ENCODE measurements at regions not wholly inside any gene's neighbourhood (a gene's known extent, or its start where the extent isn't known, plus 50 kb on each side); places are given as distances from the start of the nearest gene placed in this dataset.
A peak's percentile ranks its signal among the peaks of the same experiment; 100 is the strongest.
"Not testable (repeated sequence)": the region's sequence is repeated elsewhere in the genome, so short reads cannot be mapped to it uniquely, and the experiment has no call there.

DNA sequence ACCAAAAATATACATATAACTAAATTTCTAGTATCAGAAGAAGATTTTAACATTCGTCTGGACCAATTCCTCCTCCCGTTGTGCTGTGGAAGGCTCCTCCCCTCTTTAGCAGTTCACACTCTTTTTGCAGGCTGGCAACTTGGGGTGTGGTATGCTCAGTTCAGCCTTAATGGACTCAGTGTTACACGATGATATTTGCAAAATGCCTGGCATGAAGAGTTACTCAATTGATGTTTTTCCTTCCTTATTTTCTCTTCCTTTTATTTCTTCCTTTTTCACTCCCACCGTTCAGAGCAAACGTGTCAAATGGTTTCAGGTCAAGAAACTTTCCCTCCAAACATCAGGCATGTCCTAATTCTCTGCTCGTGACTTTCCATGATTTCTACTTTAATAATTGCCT is 248.3 kb downstream of the PHF14 start:
- DNase-seq (ENCODE audit: low read depth, low spot score) = no peak

DNA sequence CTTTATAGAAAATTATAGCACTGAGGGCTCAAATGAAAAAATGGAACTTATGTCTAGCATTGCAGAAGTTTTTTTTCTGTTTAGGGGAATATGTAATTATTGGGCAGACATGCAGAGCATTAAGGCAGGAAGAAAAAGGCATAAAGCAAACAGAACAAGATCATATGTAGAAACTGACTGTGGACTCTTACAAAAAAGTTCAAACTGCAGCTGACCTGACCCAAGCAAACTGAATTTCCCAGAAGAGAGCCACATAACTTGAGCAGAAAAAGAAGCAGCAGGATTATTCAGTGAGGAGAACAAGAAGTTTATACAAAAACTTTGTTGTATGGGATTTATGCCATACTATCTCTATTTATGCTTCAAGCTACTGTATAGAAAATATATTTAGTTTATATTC is 250.9 kb downstream of the PHF14 start:
- no peak for DNase-seq (ENCODE audit: low read depth, low spot score)

DNA sequence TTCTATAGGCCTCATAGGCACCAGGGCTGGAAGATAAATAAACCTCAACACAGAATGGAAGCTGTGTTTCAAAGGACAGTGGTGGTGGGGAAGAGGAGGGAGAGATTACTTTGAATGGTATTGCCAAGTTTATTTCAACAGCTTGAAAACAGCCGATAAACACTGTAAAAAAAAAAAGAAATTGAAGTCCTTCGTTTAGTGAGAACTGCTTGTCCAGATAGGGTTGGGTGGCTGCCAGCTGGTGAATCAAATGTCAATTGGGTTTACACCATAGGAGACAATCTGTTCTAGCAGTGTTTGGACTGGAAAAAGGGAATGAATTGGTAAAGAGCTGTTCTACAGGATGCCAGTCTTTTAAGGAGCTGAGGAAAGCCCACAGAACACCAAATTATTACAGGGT is 254.8 kb downstream of the PHF14 start:
- peak; percentile 68 for DNase-seq (ENCODE audit: low read depth, low spot score)

DNA sequence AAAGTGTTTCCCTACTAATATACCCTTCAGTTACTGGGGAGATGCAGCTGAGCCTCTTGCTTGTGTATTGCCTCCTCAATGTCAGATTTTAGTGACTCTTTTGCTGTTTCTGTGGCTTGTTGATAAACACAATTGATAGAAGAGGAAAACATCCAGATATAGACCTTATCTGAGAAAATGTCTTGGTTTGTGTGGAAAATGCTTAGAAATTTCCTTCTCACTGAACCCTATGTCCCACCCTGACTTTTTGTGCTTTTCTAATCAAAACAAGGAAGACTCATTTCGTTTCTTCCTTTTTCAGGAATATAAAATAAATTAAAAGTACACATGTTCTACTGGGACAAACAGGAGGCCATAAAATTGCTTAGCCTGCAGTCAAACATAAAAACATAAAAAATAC is 257.5 kb downstream of the PHF14 start:
- DNase-seq (ENCODE audit: low read depth, low spot score) = no peak

DNA sequence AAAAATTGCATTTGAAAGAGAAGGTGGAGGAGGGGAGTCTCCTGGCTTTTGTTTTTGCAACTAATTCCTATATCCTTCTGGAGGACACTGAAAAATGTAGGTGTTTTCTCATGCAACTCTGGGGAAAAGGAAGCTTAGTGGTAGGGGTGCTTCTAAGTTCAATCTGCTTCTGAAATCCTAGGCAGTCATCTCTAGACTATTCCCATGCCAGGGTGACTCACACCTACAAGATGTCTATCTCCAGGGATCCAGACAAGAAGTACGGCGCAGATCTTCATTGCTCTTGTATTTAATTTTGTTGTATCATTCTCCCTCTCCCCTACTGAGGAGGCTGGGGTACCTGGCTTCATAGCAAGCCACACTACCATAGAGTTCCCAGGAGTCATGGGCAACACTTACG is 258.8 kb downstream of the PHF14 start:
- DNase-seq (ENCODE audit: low read depth, low spot score) = peak; percentile 22

DNA sequence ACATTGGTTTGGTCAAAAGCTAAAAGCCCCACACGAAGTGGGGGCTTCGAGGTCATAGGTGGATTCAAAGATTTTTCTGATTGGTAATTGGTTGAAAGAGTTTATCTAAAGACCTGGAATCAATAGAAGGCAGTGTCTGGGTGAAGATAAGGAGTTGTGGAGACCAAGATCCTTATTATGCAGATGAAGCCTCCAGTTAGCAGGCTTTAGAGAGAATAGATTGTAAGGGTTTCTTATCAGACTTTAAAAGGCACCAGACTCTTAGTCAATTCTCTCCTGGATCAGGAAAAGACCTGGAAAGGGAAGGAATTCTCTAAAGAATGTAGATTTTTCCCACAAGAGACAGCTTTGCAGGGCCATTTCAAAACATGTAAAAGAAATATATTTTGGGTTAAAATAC is 260.2 kb downstream of the PHF14 start:
- DNase-seq (ENCODE audit: low read depth, low spot score) = no peak

DNA sequence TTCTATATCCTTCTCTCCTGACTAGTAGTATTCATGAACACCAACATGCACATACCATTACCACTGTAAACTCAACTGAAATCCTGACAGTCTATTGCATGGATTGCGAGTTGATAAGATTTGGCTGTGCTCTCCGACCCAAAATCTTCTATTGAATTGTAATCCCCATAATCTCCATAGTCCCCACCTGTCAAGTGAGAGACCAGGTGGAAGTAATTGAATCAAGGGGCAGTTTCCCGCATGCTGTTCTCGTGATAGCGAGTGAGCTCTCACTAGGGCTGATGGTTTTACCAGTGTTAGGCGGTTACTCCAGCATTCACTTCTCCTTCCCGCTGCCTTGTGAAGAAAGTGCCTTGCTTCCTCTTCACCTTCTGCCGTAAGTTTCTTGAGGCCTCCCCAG is 261.8 kb downstream of the PHF14 start:
- DNase-seq (ENCODE audit: low read depth, low spot score) = no peak

DNA sequence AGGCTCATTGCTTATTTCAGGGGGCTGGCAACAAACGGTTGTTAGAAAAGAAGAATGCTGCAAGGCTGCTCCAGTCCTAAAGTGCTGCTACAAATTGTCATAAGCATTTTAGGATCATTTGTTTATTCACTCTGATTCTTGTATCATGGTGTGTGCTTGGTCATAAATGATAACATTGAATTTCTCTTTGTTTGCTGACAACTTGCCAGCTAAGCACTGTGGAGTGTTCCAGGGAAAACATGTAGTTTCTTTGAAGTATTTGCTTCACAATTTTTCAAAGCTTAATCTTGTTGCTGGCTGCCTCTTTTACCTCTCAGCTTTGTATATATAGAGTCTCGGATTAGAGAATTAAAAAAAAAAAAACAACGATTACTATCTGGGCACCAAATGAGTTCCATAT is 263.0 kb downstream of the PHF14 start:
- DNase-seq (ENCODE audit: low read depth, low spot score) = peak; percentile 70

DNA sequence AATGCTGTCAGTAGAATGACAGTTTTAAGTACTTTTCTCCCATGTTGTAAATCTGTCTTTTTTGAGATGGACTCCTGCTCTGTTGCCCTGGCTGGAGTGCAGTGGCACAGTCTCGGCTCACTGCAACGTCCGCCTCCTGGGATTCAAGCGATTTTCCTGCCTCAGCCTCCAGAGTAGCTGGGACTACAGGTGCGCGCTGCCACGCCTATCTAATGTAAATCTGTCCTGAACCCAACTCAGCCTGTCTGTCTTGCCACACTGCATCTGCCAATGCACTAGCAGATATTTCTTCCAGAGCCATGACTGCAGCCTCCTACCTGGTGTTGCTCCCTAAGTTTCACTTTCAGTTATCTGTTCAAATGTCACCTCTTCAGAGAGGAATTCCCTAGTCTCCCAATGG is 264.1 kb downstream of the PHF14 start:
- DNase-seq (ENCODE audit: low read depth, low spot score) = no peak

DNA sequence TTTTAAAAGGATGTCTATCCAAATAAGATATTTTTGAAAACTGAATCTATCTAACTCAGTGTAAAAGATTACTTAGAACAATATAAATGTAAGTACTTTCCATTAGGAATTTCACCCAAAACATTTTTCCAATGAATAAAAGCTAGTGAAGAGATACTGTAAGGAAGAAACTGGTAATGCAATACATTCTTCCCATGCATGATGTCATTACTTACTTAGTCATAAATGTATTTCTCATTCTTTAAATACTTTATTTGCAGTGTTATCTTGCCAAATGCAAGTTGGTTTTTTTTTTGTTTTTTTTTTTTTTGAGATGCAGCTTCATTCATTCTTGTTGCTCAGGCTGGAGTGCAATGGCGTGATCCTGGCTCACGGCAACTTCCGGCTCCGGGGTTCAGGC is 265.6 kb downstream of the PHF14 start:
- DNase-seq (ENCODE audit: low read depth, low spot score) = no peak

DNA sequence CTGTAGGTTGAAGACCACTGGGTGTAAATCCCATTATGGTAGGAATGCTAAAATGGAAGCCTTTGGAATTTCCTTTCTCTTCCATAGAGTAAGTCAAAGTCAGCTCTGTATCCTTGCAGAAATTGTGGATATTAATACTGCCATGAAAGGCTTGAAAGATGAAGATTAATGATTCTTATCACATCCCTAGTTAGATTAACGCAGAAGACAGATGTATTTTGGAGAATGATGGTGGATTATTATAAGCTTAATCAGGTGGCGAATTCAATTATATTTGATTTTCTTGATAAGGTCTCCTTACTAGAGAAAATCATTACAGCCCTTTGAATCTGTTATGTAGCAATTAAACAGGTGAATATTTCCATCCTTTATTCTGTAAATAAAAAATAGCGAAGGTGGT is 270.1 kb downstream of the PHF14 start:
- DNase-seq (ENCODE audit: low read depth, low spot score) = no peak

DNA sequence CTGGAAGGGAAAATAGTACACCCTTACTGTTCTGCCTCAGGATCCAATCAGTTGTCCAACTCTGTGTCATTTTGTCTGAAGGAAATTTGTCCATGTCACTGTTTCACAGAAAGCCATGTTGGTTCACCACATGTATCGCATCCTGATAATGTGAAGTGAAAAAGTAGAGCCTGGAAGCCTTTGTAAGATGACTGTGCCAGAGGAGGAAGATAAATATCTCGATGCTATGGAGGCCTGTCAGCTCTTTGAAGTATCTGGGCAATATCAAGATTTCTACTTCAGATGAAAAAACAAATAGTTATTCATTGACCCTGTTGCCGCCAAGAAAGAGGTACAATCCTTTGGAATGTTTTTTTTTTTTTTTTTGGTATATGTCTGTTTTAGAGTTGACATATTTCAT is 270.5 kb downstream of the PHF14 start:
- DNase-seq (ENCODE audit: low read depth, low spot score) = no peak

DNA sequence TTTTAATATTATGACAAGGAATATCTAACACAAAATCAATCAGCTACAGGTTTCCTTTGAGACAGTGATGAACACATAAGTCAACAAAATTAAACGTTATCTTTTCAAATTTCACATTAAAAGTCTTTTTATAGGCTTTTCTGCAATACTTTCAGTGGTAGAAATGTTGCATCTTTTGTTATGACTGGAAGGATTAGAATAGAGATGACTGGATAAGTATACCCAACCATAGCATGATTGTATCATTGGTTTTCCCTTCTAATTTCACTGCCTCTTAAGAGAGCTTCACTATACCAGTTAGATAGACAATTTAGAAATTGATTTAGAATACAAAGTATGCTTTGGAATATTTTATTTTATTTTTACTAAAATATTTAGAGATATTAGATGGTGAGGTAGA is 273.9 kb downstream of the PHF14 start:
- DNase-seq (ENCODE audit: low read depth, low spot score) = no peak

DNA sequence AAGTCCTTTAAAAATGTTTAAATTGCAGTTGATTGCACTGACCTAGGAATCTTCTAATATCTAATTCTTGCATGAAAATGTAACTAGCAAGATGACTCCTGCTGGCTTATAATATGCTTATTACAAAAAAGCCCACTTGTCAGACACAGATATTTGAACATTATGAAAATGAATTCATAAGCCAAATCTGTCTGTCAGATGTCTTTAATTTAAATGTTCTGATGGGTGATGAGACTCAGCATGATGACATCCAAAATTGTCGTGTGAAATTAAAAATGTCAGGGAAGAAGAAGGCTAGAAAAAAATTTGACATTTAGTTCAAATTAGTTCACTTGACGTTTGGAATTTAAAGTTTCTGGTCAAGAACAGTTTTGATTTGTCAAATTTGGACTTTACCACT is 277.8 kb downstream of the PHF14 start:
- no peak for DNase-seq (ENCODE audit: low read depth, low spot score)

DNA sequence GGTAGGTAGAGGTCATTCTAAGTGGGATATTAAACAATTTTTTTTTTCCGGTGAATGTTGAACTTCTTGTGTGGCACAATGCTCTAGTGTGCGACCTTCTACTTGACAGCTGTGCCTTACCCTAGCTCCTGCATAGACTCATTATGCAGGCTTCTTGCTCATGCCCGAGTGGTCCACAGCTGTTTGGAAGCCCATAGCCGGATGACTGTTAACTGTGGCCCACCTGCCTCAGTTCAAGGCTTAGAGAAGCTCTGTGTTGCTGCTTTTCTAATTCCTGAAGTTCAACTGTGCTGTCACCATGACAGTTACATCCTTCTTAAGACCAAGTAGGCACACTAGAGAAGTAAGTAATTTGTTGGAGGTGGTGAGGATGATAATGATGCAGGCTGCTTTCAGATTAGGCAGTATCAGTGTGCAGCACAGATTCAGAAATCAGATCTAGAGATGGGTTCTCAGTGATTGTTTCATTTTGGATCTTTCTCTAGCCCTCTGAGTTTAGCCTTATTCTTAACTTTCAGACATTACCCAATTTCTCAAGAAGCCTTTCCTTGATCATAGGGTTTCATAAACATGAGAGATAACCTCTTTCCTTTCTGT is 278.4 kb downstream of the PHF14 start:
- no peak for DNase-seq (ENCODE audit: low read depth, low spot score)

DNA sequence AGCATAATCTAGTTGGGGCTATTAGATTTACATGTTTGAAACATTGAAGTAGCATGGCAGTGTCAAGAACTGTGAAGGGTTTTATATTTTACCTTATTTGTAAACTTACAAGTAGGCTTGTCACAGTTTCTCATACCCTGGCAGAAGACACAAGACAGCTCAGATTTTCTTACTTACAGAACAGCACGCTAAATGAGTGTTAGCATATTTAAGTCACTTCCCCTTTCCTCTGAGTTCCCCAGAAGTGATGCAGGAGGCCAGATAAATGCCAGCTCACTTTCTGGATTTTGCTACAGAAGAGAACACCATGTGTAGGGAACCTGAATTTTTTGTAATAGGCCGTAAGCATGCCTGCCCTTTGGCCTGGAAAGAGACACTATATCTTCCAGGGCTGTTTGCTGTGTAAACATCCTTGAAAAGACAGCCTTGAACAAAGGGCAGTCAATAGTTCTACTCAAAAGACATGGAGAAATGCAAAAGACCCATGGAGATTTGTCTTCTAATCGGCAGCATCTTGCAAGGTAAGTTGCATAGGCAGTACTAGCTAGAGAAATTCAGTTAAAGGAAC is 279.1 kb downstream of the PHF14 start:
- no peak for DNase-seq (ENCODE audit: low read depth, low spot score)

DNA sequence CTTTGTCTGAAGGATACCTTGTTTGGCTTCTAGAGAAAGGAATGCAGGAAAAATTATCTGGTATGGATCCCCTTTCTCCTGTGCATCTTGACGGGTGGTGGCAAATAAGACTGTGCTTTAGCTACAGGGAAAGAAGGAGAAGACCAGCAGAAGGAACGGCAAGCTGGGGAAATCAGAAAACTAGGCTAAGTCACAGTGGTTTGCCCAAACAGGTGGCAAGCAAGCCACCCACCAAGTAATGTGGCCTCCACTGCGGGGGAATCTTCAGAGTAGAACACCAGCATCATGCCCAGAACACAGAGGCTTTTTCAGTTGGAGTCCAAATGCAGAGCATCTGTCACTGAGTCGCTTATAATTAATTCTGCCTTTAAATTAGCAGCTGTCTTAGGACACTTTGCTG is 282.8 kb downstream of the PHF14 start:
- no peak for DNase-seq (ENCODE audit: low read depth, low spot score)

DNA sequence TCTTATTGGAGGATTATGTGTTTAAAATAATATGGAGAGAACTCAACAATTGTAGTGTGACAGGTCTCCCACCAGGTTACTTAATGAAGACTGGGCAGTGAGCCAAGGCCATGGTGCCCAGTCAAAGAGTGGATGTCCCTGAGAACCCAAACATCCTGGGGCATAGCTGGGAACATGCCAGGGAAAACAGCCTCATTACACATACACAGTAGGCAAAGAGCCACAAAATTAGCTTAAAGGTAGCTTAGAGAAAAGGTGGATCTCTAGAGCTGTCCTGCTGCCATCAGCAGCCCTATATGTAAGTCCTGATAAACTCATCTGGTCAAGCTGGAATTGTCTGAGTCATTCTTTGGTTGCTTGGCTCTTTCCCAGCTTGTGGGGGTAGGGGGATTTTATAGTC is 287.8 kb downstream of the PHF14 start:
- peak; percentile 65 for DNase-seq (ENCODE audit: low read depth, low spot score)

DNA sequence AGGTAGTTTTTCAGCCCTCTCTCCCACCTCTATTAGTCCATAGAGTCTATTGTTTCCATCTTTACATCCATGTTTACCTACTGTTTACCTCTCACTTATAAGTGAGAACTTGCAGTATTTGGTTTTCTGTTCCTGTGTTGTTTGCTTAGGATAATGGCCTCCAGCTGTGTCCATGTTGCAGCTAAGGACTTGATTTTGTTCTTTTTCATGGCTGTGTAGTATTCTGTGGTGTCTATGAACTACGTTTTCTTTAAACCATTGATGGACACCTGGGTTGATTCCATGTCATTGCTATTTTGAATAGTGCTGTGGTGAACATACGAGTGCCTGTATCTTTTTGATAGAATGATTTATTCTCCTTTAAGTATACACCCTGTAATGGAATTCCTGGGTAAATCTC is 292.4 kb downstream of the PHF14 start:
- DNase-seq (ENCODE audit: low read depth, low spot score) = no peak

DNA sequence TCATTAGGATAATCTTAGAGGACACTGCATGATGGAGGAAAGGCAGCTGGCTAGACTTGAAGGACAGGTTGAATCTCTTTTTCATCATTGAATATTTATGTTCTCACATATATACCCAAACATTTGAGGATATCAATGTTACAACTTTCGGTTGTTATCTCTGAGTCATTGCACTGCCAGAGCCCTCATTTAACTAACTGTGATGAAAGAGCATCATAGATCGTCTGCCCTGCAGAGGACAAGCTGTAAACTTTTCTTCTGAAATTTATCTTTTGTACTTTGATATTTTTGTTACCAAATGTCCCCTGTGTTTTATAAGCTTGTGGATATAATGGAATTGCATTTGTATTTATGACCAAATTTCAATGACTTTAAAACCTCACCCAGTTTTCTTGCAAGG is 298.7 kb downstream of the PHF14 start:
- no peak for DNase-seq (ENCODE audit: low read depth, low spot score)

DNA sequence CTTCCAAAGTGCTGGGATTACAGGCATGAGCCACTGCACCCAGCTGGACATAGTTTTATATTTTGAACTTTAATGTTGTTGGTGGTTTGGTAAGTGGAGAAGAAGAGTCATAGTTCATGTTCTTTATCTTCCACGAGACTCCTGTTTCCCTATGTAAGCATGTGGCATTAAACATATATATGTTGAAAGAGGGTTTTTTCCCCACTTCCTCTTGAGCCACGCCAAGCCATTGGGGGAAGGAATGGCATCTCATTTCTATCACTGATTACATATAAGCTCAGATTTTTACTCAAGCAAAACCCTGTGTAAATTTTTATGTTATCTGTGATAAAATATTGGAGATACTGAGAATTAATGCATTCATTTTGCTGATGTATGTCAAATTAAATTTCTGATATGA is 300.4 kb downstream of the PHF14 start:
- no peak for DNase-seq (ENCODE audit: low read depth, low spot score)

DNA sequence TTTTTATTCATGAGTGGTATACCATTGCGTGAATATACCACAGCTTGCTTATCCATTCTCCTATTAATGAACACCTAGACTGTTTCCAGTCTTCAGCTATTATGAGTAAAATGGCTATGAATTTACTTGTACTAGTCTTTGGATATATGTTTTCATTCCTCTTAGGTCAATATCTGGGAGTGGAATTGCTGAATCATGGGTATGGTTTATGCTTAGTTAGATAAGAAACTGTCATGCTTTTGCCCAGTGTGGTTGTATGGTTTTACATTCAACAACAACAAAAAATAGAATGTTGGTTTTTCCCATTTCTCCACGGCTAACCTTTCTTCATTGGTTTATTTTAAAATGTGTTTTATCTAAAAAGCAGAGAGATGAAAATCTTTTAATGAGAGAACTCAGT is 308.3 kb downstream of the PHF14 start:
- DNase-seq (ENCODE audit: low read depth, low spot score) = no peak

DNA sequence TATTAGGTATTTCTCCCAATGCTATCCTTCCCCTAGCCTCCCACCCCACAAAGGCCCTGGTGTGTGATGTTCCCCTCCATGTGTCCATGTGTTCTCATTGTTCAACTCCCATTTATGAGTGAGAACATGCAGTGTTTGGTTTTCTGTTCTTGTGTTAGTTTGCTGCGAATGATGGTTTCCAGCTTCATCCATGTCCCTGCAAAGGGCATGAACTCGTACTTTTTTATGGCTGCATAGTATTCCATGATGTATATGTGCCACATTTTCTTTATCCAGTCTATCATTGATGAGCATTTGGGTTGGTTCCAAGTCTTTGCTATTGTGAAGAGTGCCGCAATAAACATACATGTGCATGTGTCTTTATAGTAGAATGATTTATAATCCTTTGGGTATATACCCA is 309.9 kb downstream of the PHF14 start:
- DNase-seq (ENCODE audit: low read depth, low spot score) = not testable (repeated sequence)

DNA sequence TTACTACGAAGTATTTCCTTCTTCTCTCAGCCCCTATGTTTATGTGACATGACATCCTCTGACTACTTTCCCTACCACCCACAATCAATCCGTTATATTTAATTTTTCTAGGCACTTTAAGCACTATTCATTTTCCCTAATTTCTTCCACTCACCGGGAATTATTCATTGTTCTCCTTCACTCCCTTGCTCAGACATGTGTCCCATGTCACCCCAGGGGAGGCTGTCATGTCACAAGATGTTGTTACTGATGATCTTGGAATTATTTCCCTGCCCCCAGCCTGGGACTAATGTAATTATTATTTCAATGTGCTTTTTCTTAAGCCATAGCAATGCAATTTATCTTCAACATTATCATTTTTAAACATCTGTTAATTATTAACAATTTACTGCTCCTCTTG is 317.2 kb downstream of the PHF14 start:
- DNase-seq (ENCODE audit: low read depth, low spot score) = no peak

Data from astrocyte of the hippocampus (primary cell).